Smooth muscle cell (in vitro differentiated cells): ENCODE measurements at regions not wholly inside any gene's neighbourhood (a gene's known extent, or its start where the extent isn't known, plus 50 kb on each side); places are given as distances from the start of the nearest gene placed in this dataset.

ENCODE experiments used
- DNase-seq: peaks from one replicate; lab custom pipeline; 2025; ENCODE audit not compliant: unreplicated experiment; lab: John Stamatoyannopoulos, UW
- H2AFZ ChIP-seq: fragments of 200-600 bp; sonication (generic); 2 replicates; pipeline ENCODE4 v1.6.0; 2016; ENCODE audit warnings: antibody characterized with exemption, low read depth, mild to moderate bottlenecking
- H3F3A ChIP-seq: fragments of 200-600 bp; sonication (generic); 2 replicates; pipeline ENCODE4 v1.6.0; 2017; ENCODE audit warnings: antibody characterized with exemption, low read depth
- H3K27ac ChIP-seq: fragments of 200-600 bp; sonication (generic); 2 replicates; pipeline ENCODE4 v1.5.1; 2016; ENCODE audit warnings: low read depth, mild to moderate bottlenecking
- H3K27me3 ChIP-seq: fragments of 200-600 bp; sonication (generic); 2 replicates; pipeline ENCODE4 v1.6.1; 2016; ENCODE audit warnings: low read depth, mild to moderate bottlenecking
- H3K36me3 ChIP-seq: fragments of 200-600 bp; sonication (generic); 2 replicates; pipeline ENCODE4 v1.5.1; 2016; ENCODE audit warnings: low read depth
- H3K4me1 ChIP-seq: fragments of 200-600 bp; sonication (generic); 2 replicates; pipeline ENCODE4 v1.5.1; 2016; ENCODE audit warnings: low read depth
- H3K4me2 ChIP-seq: fragments of 200-600 bp; sonication (generic); 2 replicates; pipeline ENCODE4 v1.6.0; 2016; ENCODE audit warnings: mild to moderate bottlenecking
- H3K4me3 ChIP-seq: fragments of 200-600 bp; sonication (generic); 2 replicates; pipeline ENCODE4 v1.5.1; 2016; ENCODE audit warnings: mild to moderate bottlenecking
- H3K79me2 ChIP-seq: fragments of 200-600 bp; sonication (generic); 2 replicates; pipeline ENCODE4 v1.6.0; 2016; ENCODE audit warnings: low read depth, mild to moderate bottlenecking
- H3K9ac ChIP-seq: fragments of 200-600 bp; sonication (generic); 2 replicates; pipeline ENCODE4 v1.6.0; 2016; ENCODE audit warnings: low read depth
- H3K9me3 ChIP-seq: fragments of 200-600 bp; sonication (generic); replicated peaks from 2 replicates; pipeline ENCODE4 v1.5.1; 2016; ENCODE audit warnings: low read depth
- H4K20me1 ChIP-seq: fragments of 200-600 bp; sonication (generic); 2 replicates; pipeline ENCODE4 v1.6.0; 2016; ENCODE audit warnings: low read depth
- CTCF ChIP-seq: fragments of 200-600 bp; sonication (generic); IDR thresholded peaks from 2 replicates; pipeline ENCODE4 v1.5.1; 2017; ENCODE audit warnings: borderline replicate concordance, mild to moderate bottlenecking, antibody characterized with exemption; ENCODE audit not compliant: insufficient read depth, poor library complexity, severe bottlenecking
- WGBS: methylation state at CpG from one replicate; pipeline ENCODE4 v1.1.7; 2016; ENCODE audit warnings: low lambda C conversion rate; 5-methylcytosine and 5-hydroxymethylcytosine counted together

DNA sequence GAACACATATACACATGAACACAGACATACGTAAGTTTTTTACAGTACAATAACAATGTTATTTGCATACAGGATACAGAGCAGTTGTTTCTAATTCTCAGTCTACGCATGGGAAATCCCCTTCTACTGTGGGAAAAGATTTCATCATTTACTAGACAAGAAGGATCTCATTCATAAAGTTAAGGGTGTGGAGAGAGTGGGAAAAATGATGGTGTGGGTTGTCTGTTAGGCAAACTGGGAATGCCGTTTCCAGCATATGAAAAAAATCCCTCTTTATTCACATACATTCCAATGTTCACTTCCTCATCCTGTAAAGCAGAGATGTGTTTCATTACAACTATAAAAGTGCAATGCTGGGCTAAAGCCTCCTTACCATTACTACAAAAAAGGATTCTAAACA is 120.9 kb downstream of the SINHCAF start:
- H3K4me3 ChIP-seq = no peak overlapping the region
- H3K9me3 ChIP-seq = no peaks in the 10 kb centered on the region
- H3K4me1 ChIP-seq = peaks cover 12% of the 10 kb centered on the region
- WGBS = 6% methylated on average over 3 of the region's 3 CpGs
- H3K79me2 ChIP-seq = no peaks in the 10 kb centered on the region
- no peaks in the 10 kb centered on the region for H3K36me3 ChIP-seq
- H4K20me1 ChIP-seq = no peaks in the 10 kb centered on the region
- no peak for DNase-seq
- no peaks in the 10 kb centered on the region for H3K27me3 ChIP-seq
- H3K9ac ChIP-seq = peak overlapping the region; percentile 39
- H3F3A ChIP-seq = no peaks in the 10 kb centered on the region
- H3K4me2 ChIP-seq = peak overlapping the region; percentile 64
- TF ChIP-seq CTCF = no peak
- peak overlapping the region; percentile 74 for H3K27ac ChIP-seq
- peak overlapping the region; percentile 34 for H2AFZ ChIP-seq

DNA sequence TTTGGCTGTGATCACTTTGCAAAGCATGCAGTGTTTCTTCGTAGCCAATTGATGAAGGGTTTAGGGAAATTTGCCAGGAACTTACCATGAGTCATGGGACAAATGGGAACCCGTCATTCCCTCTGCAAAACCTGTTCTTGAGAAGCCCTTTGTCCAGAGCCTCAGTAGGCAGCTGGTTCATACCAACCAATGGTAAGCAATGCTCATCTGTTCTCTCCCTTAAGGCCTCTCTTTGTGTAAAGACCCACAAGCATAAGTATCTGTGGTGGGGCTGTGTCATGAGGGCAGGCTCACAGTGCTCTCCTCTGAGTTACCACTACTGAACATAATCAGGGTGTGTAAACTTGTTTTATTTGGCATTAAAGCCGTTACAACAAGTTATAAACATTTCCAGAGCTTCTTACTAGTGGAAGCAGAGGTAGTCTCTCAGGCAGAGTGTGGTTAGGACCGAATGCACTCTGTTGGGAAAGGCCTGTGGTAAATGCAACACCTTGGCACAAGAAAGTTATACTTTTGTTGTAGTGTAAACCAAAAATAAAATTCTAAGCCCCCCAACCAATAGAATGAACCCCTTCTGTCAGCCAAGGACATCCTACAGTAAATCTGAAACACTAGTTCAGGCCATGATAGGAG is 119.8 kb downstream of the SINHCAF start:
- H4K20me1 ChIP-seq = no peaks in the 10 kb centered on the region

GRCh38 chr12:31207799-31208465 is 118.0 kb downstream of the SINHCAF start:
- no peaks in the 10 kb centered on the region for H3K79me2 ChIP-seq
- no peaks in the 10 kb centered on the region for H3F3A ChIP-seq
- peaks cover 12% of the 10 kb centered on the region for H3K4me1 ChIP-seq
- H3K4me3 ChIP-seq = no peak overlapping the region
- no peaks in the 10 kb centered on the region for H3K9me3 ChIP-seq
- WGBS = 97% methylated on average over 3 of the region's 3 CpGs
- DNase-seq = no peak
- no peak overlapping the region for H2AFZ ChIP-seq
- H3K4me2 ChIP-seq = no peak overlapping the region
- no peaks in the 10 kb centered on the region for H3K27me3 ChIP-seq
- no peak overlapping the region for H3K9ac ChIP-seq
- no peak for TF ChIP-seq CTCF
- no peaks in the 10 kb centered on the region for H4K20me1 ChIP-seq
- H3K36me3 ChIP-seq = no peaks in the 10 kb centered on the region
- H3K27ac ChIP-seq = no peak overlapping the region

More for the DNA sequence above, 119.8 kb downstream of the SINHCAF start:
- Histone ChIP-seq H3K4me3 (no peak overlapping the region), H3F3A (no peaks in the 10 kb centered on the region), H3K27ac (peak overlapping the region; percentile 74), H3K9ac (no peak overlapping the region), H3K4me1 (peaks cover 12% of the 10 kb centered on the region), H3K4me2 (peak overlapping the region; percentile 64), H3K9me3 (no peaks in the 10 kb centered on the region), H3K27me3 (no peaks in the 10 kb centered on the region), H3K36me3 (no peaks in the 10 kb centered on the region), H2AFZ (no peak overlapping the region), H3K79me2 (no peaks in the 10 kb centered on the region)
- 43% methylated on average over 4 of the region's 4 CpGs for WGBS
- DNase-seq = no peak
- no peak for TF ChIP-seq CTCF
